Fibroblast of lung (primary cell): ENCODE measurements at regions not wholly inside any gene's neighbourhood (a gene's known extent, or its start where the extent isn't known, plus 50 kb on each side); places are given as distances from the start of the nearest gene placed in this dataset.

Source experiments
- CTCF ChIP-seq, 2 donors: IDR thresholded peaks in 1 of 2; conservative IDR thresholded peaks in 1 of 2; 1 replicate in 1 of 2; 2 replicates in 1 of 2; pipeline ENCODE4 v1.5.1; 2011 to 2012; ENCODE audit warnings: low read length in 2 of 2, control low read depth in 1 of 2, inconsistent platforms in 1 of 2, low read depth in 1 of 2, mild to moderate bottlenecking in 1 of 2
- EZH2 ChIP-seq: IDR thresholded peaks from 2 replicates; pipeline ENCODE4 v1.5.1; 2012; ENCODE audit warnings: low read length, control low read depth, mild to moderate bottlenecking; ENCODE audit errors: missing control alignments

- TF ChIP-seq EZH2, result no peak
- TF ChIP-seq CTCF (conservative IDR thresholded peaks at IDR 0.05 in 1 of 2, IDR thresholded peaks at IDR 0.05 in 1 of 2; ENCODE audit: low read depth in 1 of 2, low read length in 2 of 2), result no peak
Observed at GRCh38 chr5:122228728-122229392, 83.2 kb upstream of the SNCAIP start.
